Stimulated activated CD8-positive, alpha-beta memory T cell treated with anti-CD3 and anti-CD28 coated beads, Interleukin-12 subunit alpha, Interleukin-12 subunit beta, amount 100 ng/mL, for 4 hours (primary cell): ENCODE measurements at regions not wholly inside any gene's neighbourhood (a gene's known extent, or its start where the extent isn't known, plus 50 kb on each side); places are given as distances from the start of the nearest gene placed in this dataset.
"Not testable (repeated sequence)": the region's sequence is repeated elsewhere in the genome, so short reads cannot be mapped to it uniquely, and the experiment has no call there.

Source experiments
- DNase-seq: peaks from one replicate; pipeline ENCODE4 v3.0.0-alpha.2; 2020; ENCODE audit warnings: low read depth

GRCh38 chr12:67042697-67043131 lies 226.4 kb upstream of the CAND1 start:
- DNase-seq: no peak

GRCh38 chr12:67043771-67044170 lies 225.4 kb upstream of the CAND1 start:
- no peak for DNase-seq

GRCh38 chr12:67045650-67046049 lies 223.5 kb upstream of the CAND1 start:
- no peak for DNase-seq

- no peak for DNase-seq
Measured at GRCh38 chr12:67046062-67046461, 223.1 kb upstream of the CAND1 start.

- DNase-seq: no peak
Measured at GRCh38 chr12:67047634-67048033, 221.5 kb upstream of the CAND1 start.

- DNase-seq: no peak
Measured at GRCh38 chr12:67048371-67048770, 220.8 kb upstream of the CAND1 start.

- DNase-seq: not testable (repeated sequence)
Measured at GRCh38 chr12:67049199-67049598, 220.0 kb upstream of the CAND1 start.

- no peak for DNase-seq
Measured at GRCh38 chr12:67052981-67053380, 216.2 kb upstream of the CAND1 start.

GRCh38 chr12:67056329-67056728 lies 212.8 kb upstream of the CAND1 start:
- no peak for DNase-seq

GRCh38 chr12:67057072-67057471 lies 212.1 kb upstream of the CAND1 start:
- no peak for DNase-seq

GRCh38 chr12:67062193-67062592 lies 207.0 kb upstream of the CAND1 start:
- DNase-seq: no peak

GRCh38 chr12:67067453-67068203 lies 201.5 kb upstream of the CAND1 start:
- DNase-seq: no peak

GRCh38 chr12:67068204-67068731 lies 200.9 kb upstream of the CAND1 start:
- no peak for DNase-seq

- peak; percentile 24 for DNase-seq
Measured at GRCh38 chr12:67068761-67069450, 200.3 kb upstream of the CAND1 start.

- peak; percentile 11 for DNase-seq
Measured at GRCh38 chr12:67069451-67070306, 199.5 kb upstream of the CAND1 start.

- DNase-seq: no peak
Measured at GRCh38 chr12:67070307-67070600, 198.9 kb upstream of the CAND1 start.

- DNase-seq: no peak
Measured at GRCh38 chr12:67070604-67071003, 198.6 kb upstream of the CAND1 start.

- DNase-seq: not testable (repeated sequence)
Measured at GRCh38 chr12:67072281-67072680, 196.9 kb upstream of the CAND1 start.

GRCh38 chr12:67073336-67073735 lies 195.8 kb upstream of the CAND1 start:
- no peak for DNase-seq

- DNase-seq: no peak
Measured at GRCh38 chr12:67074072-67074471, 195.1 kb upstream of the CAND1 start.

GRCh38 chr12:67077617-67078016 lies 191.5 kb upstream of the CAND1 start:
- DNase-seq: no peak

GRCh38 chr12:67078957-67079356 lies 190.2 kb upstream of the CAND1 start:
- no peak for DNase-seq

GRCh38 chr12:67080637-67081036 lies 188.5 kb upstream of the CAND1 start:
- no peak for DNase-seq
